A673 (cell line): ENCODE measurements at regions not wholly inside any gene's neighbourhood (a gene's known extent, or its start where the extent isn't known, plus 50 kb on each side); places are given as distances from the start of the nearest gene placed in this dataset.

ENCODE experiments used
- BruUV-seq: library from RNA; stranded (reverse); fragments of 400-500 nt; replicated peaks from 2 replicates; lab custom pipeline; 2021; lab: Mats Ljungman, UMichigan
- CTCF ChIA-PET: fragments of 300-600 bp; sonication (Branson Sonifier 250); formaldehyde crosslinking; loops from one replicate; lab custom pipeline; 2022; ENCODE audit warnings: antibody characterized with exemption; lab: Charles Lee
- POLR2A ChIA-PET: fragments of 300-600 bp; sonication (Branson Sonifier 250); formaldehyde crosslinking; loops from one replicate; lab custom pipeline; 2022; ENCODE audit warnings: antibody characterized with exemption; ENCODE audit not compliant: low non-redundant PET; lab: Charles Lee
- DNase-seq: peaks from one replicate; pipeline ENCODE4 v3.0.0-alpha.2; 2015; ENCODE audit warnings: low spot score
- H3K27ac ChIP-seq: fragments of 200-600 bp; sonication (generic); 2 replicates; pipeline ENCODE4 v1.5.1; 2016; ENCODE audit warnings: mixed run types, low read depth, mild to moderate bottlenecking, mixed read lengths, antibody characterized with exemption, low read length; ENCODE audit not compliant: poor library complexity, severe bottlenecking
- H3K27me3 ChIP-seq: fragments of 200-600 bp; sonication (generic); replicated peaks from 2 replicates; pipeline ENCODE4 v1.6.1; 2017; ENCODE audit warnings: mixed run types, low read depth, mild to moderate bottlenecking, mixed read lengths, antibody characterized with exemption, low read length; ENCODE audit not compliant: insufficient read depth, poor library complexity
- H3K36me3 ChIP-seq: fragments of 200-600 bp; sonication (generic); 2 replicates; pipeline ENCODE4 v1.6.1; 2016; ENCODE audit warnings: mixed run types, mild to moderate bottlenecking, mixed read lengths, antibody characterized with exemption, low read length; ENCODE audit not compliant: insufficient read depth, poor library complexity, severe bottlenecking
- H3K4me1 ChIP-seq: fragments of 200-600 bp; sonication (generic); 2 replicates; pipeline ENCODE4 v1.6.1; 2017; ENCODE audit warnings: mixed run types, mild to moderate bottlenecking, mixed read lengths, antibody characterized with exemption, low read length; ENCODE audit not compliant: insufficient read depth, poor library complexity, severe bottlenecking
- H3K4me3 ChIP-seq: fragments of 200-600 bp; sonication (generic); 2 replicates; pipeline ENCODE4 v1.5.1; 2016; ENCODE audit warnings: low read depth, mixed run types, mild to moderate bottlenecking, mixed read lengths, low read length; ENCODE audit not compliant: poor library complexity, severe bottlenecking
- H3K9me3 ChIP-seq: fragments of 200-600 bp; sonication (generic); 2 replicates; pipeline ENCODE4 v1.6.1; 2016; ENCODE audit warnings: mixed run types, low read depth, mild to moderate bottlenecking, mixed read lengths, antibody characterized with exemption, low read length; ENCODE audit not compliant: poor library complexity, severe bottlenecking
- CTCF ChIP-seq: fragments of 300-800, 200-600 bp; sonication (generic); conservative IDR thresholded peaks from 2 replicates; pipeline ENCODE4 v1.5.1; 2017; ENCODE audit warnings: low read depth, mild to moderate bottlenecking, antibody characterized with exemption, low read length, moderate library complexity, mixed read lengths
- EZH2 ChIP-seq: fragments of 200-600 bp; sonication (generic); IDR thresholded peaks from 2 replicates; pipeline ENCODE4 v1.6.1; 2017; ENCODE audit warnings: borderline replicate concordance, low read depth, mild to moderate bottlenecking, mixed read lengths, antibody characterized with exemption, low read length; ENCODE audit not compliant: poor library complexity, severe bottlenecking
- intact Hi-C: fragments of 100-400 bp; cut with micrococcal nuclease; formaldehyde crosslinking; loops from one replicate; pipeline ENCODE4 v1.10.0; 2022; ENCODE audit not compliant: unreplicated experiment

- DNase-seq, result no peak
- H3K4me3 ChIP-seq, result no peak overlapping the region
- H3K36me3 ChIP-seq, result no peaks in the 10 kb centered on the region
- CTCF ChIA-PET, result no interaction called here
- intact Hi-C loops, result loop anchor here (5.0 kb wide), 1 partner anchor 128 kb away; no protein-coding TSS in a partner anchor
- no peak for TF ChIP-seq EZH2
- TF ChIP-seq CTCF, result no peak
- H3K9me3 ChIP-seq, result no peaks in the 10 kb centered on the region
- no peaks in the 10 kb centered on the region for H3K27me3 ChIP-seq
- no peak overlapping the region for H3K27ac ChIP-seq
- POLR2A ChIA-PET, result no interaction called here
- peaks cover 28% of the 10 kb centered on the region for H3K4me1 ChIP-seq
- BruUV-seq, result no TSS peak
These were observed 104.0 kb downstream of the VEGFA start for GRCh38 chr6:43873806-43874714.

- Histone ChIP-seq H3K4me3 (no peak overlapping the region), H3K4me1 (peaks cover 34% of the 10 kb centered on the region), H3K36me3 (no peaks in the 10 kb centered on the region), H3K9me3 (no peaks in the 10 kb centered on the region), H3K27me3 (no peaks in the 10 kb centered on the region), H3K27ac (peak overlapping the region; percentile 82)
- no peak for DNase-seq
- TF ChIP-seq CTCF, result no peak
- TF ChIP-seq EZH2, result no peak
- POLR2A ChIA-PET, result no interaction called here
- BruUV-seq, result no TSS peak
- CTCF ChIA-PET, result no interaction called here
- intact Hi-C loops, result loop anchor here (5.0 kb wide), 1 partner anchor 130 kb away; no protein-coding TSS in a partner anchor
These were observed 101.9 kb downstream of the VEGFA start for GRCh38 chr6:43871933-43872332.

GRCh38 chr6:43871284-43871683 is 101.3 kb downstream of the VEGFA start:
- Histone ChIP-seq H3K4me1 (peaks cover 41% of the 10 kb centered on the region), H3K9me3 (no peaks in the 10 kb centered on the region), H3K4me3 (no peak overlapping the region), H3K27me3 (no peaks in the 10 kb centered on the region), H3K27ac (peak overlapping the region; percentile 82), H3K36me3 (no peaks in the 10 kb centered on the region)
- intact Hi-C loops, result loop anchor here (5.0 kb wide), 1 partner anchor 131 kb away; no protein-coding TSS in a partner anchor
- POLR2A ChIA-PET, result no interaction called here
- DNase-seq, result no peak
- no peak for TF ChIP-seq EZH2
- no peak for TF ChIP-seq CTCF
- BruUV-seq, result no TSS peak
- CTCF ChIA-PET, result no interaction called here
